GM21360 (cell line): ENCODE measurements at regions not wholly inside any gene's neighbourhood (a gene's known extent, or its start where the extent isn't known, plus 50 kb on each side); places are given as distances from the start of the nearest gene placed in this dataset.
"Not testable (repeated sequence)": the region's sequence is repeated elsewhere in the genome, so short reads cannot be mapped to it uniquely, and the experiment has no call there.

Experiments used
- ATAC-seq: cut with Tn5 transposase; IDR thresholded peaks from one replicate; pipeline ENCODE4 v1.9.1; 2021; ENCODE audit warnings: mild to moderate bottlenecking, moderate library complexity; ENCODE audit not compliant: unreplicated experiment

- ATAC-seq, result not testable (repeated sequence)
These were observed 1075.4 kb upstream of the GOT2 start for GRCh38 chr16:59809488-59809887.

GRCh38 chr16:59783191-59783590, 1049.1 kb upstream of the GOT2 start:
- ATAC-seq, result no peak

- ATAC-seq, result no peak
These were observed 1039.2 kb upstream of the GOT2 start for GRCh38 chr16:59773330-59773729.

GRCh38 chr16:59759296-59759695, 1025.2 kb upstream of the GOT2 start:
- no peak for ATAC-seq

DNA sequence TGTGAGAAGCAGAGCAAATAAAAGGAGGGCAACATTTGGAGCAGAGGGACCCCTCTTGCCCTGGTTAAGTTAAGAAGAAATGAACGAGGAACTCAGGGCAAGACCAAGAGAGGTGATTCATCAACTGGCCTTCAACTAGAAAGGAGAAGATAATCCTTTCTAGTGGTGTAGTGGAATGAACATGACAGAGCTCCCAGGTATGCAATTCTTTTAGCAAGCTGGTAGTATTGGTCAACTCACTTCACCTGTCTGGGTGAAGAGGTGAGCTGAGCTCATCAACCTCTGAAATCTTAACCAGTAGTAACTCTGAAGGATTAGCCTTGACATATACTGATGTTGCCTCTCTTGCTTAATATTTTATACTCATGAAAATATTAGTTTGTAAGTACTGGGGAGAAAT, 1024.7 kb upstream of the GOT2 start:
- no peak for ATAC-seq

DNA sequence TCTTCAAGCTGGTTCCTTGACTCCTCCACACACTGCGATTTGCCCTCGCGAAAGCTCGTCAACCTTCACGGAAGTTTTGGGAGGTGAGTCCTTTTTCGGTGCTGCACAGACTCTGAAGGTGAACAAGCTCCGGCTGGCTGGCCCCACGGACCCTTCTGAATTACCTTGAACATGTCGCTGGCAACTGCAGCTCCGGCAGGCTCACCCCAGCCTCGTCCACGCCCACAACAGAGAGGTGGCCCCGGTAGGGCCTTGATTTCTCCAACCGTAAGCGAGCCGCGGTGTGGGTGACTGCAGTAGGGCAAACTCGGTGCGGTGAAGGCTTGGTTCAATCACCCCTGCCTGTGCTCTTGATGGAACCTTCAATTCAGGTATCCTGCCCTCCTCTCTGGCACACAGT, 1020.7 kb upstream of the GOT2 start:
- ATAC-seq, result no peak

GRCh38 chr16:59749662-59750336, 1015.7 kb upstream of the GOT2 start:
- no peak for ATAC-seq

DNA sequence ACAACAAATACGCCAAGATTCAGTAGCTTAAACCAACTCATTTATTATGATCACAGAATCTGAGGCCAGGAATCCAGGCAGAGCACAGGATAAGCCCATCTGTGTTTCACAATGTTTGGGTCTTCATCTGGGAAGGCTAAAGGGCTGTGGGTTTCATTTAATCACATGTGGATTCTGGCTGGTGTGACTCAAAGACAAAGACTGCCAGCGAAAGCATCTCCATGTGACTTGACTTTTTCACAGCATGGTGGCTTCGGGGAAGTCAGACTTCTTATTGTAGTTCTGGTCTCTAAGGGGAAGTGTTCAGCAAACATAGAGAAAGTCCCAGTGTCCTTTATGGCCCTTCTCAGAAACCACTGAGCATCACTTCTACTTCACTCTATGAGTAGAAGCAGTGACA, 1014.4 kb upstream of the GOT2 start:
- ATAC-seq, result no peak

DNA sequence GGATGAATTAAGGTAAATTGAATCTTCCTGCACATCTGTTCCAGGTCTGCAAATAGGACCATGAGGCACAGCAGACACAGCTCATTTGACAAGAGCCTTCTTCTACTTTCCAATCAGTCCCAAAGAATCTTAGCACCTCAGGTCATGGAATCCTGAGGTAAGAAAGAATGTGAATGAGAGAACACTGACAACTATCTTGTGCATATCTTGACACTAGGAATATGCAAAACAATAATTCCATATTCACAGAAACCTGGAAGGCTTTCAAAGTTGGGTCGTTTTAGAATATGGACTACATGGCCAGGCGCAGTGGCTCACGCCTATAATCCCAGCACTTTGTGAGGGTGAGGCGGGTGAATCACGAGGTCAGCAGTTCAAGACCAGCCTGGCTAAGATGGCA, 1009.4 kb upstream of the GOT2 start:
- no peak for ATAC-seq

DNA sequence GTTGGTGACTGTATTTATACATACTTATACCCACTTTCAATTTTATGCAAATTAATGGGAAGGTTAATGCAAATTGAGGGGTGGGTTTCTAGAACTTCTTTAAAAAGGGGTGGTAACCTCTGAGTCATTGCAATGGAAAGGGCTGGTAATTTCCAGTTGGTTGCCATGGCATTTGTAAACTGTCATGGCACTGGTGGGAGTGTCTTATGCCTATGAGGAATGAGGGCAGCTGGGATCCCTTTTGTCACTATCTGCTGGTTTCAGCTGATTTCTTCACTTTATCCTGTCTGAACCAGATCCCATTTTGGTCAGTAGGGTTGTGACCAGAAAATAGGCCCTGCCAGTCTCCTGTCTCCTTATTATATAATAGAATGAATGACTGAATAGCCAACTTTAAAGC, 1006.7 kb upstream of the GOT2 start:
- ATAC-seq, result no peak

GRCh38 chr16:59737274-59737673, 1003.2 kb upstream of the GOT2 start:
- no peak for ATAC-seq

DNA sequence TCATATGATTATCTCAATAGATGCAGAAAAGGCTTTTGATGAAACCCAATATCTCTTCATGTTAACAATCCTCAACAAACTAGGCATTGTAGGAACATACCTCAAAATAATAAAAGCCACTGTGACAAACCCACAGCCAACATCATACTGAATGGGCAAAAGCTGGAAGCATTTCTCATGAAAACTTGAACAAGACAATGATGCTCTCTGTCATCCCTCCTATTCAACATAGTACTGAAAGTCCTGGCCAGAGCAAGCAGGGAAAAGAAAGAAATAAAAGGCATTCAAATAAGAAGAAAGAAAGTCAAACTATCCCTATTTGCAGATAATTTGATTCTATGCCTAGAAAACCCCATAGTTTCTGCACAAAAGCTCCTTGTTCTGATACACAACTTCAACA, 999.2 kb upstream of the GOT2 start:
- no peak for ATAC-seq

DNA sequence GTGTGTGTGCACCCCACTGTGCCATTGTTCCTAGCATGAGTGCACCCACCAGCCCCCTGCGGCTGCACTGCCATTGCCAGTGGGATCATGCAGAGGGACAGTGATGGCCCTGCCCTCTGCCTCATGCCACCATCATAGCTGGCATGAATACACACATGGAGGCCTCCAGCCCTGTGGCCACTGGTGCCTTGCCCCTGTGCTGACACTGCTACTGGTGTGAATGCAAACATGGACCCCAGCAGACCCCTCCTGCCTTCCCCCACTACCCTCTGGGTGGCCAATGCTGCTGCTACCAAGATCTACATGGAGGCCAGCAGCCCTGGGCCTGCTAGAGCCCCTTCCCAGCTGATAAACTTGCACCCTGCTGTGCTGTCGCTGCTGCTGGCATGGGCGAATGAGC, 995.5 kb upstream of the GOT2 start:
- no peak for ATAC-seq

DNA sequence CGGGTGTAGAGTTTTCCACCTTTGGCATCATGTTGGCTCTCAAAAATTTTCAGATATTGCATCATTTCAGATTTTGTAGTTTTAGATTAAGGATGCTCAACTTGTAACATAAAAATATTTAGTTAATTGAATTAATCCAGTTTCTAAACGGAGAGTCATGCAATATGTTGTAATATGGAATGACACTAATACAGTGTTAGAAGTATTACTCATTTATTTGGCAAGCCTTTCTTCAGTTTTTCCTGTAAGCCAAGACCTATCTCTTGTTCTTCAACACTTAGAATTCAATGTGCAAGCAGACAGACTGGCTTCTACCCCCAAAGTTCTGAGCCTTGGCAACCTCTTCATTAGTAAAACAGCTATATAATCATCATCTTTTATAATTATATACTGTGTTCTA, 985.0 kb upstream of the GOT2 start:
- no peak for ATAC-seq

GRCh38 chr16:59707436-59708226, 973.5 kb upstream of the GOT2 start:
- ATAC-seq, result no peak

- ATAC-seq, result no peak
These were observed 968.1 kb upstream of the GOT2 start for GRCh38 chr16:59701963-59702930.

- ATAC-seq, result no peak
These were observed 965.7 kb upstream of the GOT2 start for GRCh38 chr16:59699786-59700185.

DNA sequence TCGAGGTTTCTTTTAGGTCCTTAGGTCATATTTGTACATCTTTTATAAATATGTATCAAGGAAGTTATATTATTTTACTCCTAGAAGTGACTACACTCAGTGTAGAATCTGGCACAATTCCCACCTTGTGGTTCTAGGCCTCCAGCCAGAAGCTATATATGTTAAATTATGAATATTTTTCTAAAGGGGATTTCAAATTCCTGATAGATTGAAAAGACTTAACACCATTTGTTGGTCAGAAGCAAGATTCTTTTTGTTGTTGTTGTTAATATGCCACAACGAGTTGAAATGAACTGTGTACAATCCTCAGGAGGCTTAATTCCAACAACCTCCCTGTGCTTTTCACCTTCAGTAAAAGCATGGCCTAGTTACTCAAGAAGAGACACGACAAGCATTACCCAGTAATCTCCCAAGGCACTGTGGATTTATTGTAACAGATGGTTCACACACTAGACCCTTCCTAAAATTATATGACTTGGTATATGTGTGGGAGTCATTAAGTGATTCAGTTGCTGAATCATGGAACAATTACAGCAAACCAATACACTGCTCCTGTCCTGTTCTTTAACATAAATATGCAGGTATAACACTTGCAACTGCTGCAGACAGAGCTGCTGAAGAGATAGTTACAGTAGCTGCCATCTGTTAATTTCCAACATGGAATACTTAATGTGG, 964.4 kb upstream of the GOT2 start:
- ATAC-seq, result no peak

DNA sequence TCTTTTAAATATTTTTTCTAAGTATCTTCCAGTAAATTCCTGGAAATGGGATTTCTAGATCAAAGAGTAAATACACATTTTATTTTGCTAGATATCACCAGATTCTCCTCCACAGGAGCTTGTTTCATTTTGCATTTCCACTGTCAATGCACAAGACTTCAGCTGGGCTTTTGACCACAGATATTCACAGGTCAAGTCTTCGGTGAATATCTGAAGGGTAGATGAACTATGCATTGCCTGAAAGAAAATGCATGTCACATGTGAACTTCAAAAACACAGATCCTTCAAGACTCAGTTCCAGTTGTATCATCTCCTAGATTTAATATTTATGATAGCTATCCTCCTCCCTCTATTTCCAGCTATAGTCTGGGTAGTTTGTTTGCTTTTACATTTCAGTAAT, 963.6 kb upstream of the GOT2 start:
- no peak for ATAC-seq

DNA sequence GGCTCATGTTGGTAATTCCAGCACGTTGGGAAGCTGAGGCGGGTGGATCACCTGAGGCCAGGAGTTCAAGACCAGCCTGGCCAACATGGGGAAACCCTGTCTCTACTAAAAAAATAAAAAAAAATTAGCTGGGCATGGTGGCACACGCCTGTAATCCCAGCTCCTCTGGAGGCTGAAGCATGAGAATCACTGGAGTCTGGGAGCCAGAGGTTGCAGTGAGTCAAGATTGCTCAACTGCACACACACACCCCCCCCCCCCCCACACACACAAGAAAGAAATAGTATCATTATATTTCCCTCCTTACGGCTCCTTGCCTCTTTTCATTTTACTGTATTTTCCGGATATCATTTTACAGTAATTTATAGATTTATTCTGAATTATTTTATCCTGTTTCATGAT, 963.1 kb upstream of the GOT2 start:
- no peak for ATAC-seq

DNA sequence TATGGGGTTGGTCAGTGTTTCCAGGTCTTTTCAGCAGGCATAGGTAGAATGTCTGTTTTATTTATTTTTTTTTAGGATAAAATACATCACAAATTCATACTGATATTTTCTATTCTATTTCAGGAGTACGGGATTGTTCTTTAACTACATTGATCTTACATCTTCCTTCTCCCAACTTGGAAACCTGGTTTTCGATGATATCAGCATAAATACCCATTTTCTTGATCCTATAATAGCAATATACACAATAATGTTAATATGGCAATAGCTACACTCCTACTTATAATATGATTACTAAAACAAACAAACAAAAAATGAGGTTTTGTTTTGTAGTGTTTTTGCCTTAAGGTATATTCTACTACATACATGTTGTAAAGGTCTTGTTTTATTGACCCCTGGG, 962.4 kb upstream of the GOT2 start:
- ATAC-seq, result no peak
